Pons (tissue), 1 donor: ENCODE measurements at regions not wholly inside any gene's neighbourhood (a gene's known extent, or its start where the extent isn't known, plus 50 kb on each side); places are given as distances from the start of the nearest gene placed in this dataset.
"Not testable (repeated sequence)": the region's sequence is repeated elsewhere in the genome, so short reads cannot be mapped to it uniquely, and the experiment has no call there.

Experiments
- DNase-seq: peaks from one replicate; pipeline ENCODE4 v3.0.0-alpha.2; 2016; ENCODE audit warnings: low spot score

- DNase-seq = no peak
Measured at GRCh38 chr21:22288885-22289499, 1290.8 kb downstream of the NCAM2 start.

- DNase-seq = no peak
Measured at GRCh38 chr21:22292144-22292543, 1293.9 kb downstream of the NCAM2 start.

- no peak for DNase-seq
Measured at GRCh38 chr21:22297575-22297974, 1299.4 kb downstream of the NCAM2 start.

GRCh38 chr21:22311741-22312462 lies 1313.7 kb downstream of the NCAM2 start:
- no peak for DNase-seq

GRCh38 chr21:22314963-22315362 lies 1316.8 kb downstream of the NCAM2 start:
- no peak for DNase-seq

GRCh38 chr21:22319435-22319834 lies 1321.2 kb downstream of the NCAM2 start:
- no peak for DNase-seq

GRCh38 chr21:22342889-22343288 lies 1344.7 kb downstream of the NCAM2 start:
- DNase-seq = peak; percentile 13

GRCh38 chr21:22343303-22343702 lies 1345.1 kb downstream of the NCAM2 start:
- DNase-seq = no peak

- no peak for DNase-seq
Measured at GRCh38 chr21:22343721-22344120, 1345.5 kb downstream of the NCAM2 start.

- no peak for DNase-seq
Measured at GRCh38 chr21:22345624-22346023, 1347.4 kb downstream of the NCAM2 start.

GRCh38 chr21:22346576-22346975 lies 1348.4 kb downstream of the NCAM2 start:
- DNase-seq = no peak

GRCh38 chr21:22351076-22351475 lies 1352.9 kb downstream of the NCAM2 start:
- no peak for DNase-seq

GRCh38 chr21:22352088-22352487 lies 1353.9 kb downstream of the NCAM2 start:
- no peak for DNase-seq

GRCh38 chr21:22355949-22356348 lies 1357.7 kb downstream of the NCAM2 start:
- DNase-seq = no peak

GRCh38 chr21:22356663-22357062 lies 1358.5 kb downstream of the NCAM2 start:
- no peak for DNase-seq

- DNase-seq = not testable (repeated sequence)
Measured at GRCh38 chr21:22359599-22359998, 1361.4 kb downstream of the NCAM2 start.

GRCh38 chr21:22363504-22363903 lies 1365.3 kb downstream of the NCAM2 start:
- DNase-seq = no peak

GRCh38 chr21:22364163-22364562 lies 1366.0 kb downstream of the NCAM2 start:
- DNase-seq = no peak

- DNase-seq = no peak
Measured at GRCh38 chr21:22374218-22374969, 1376.2 kb downstream of the NCAM2 start.

GRCh38 chr21:22377795-22378194 lies 1379.6 kb downstream of the NCAM2 start:
- DNase-seq = not testable (repeated sequence)

GRCh38 chr21:22393324-22393723 lies 1395.1 kb downstream of the NCAM2 start:
- no peak for DNase-seq

GRCh38 chr21:22395965-22396364 lies 1397.8 kb downstream of the NCAM2 start:
- DNase-seq = no peak
